Uterus (tissue), 3 donors: ENCODE measurements at regions not wholly inside any gene's neighbourhood (a gene's known extent, or its start where the extent isn't known, plus 50 kb on each side); places are given as distances from the start of the nearest gene placed in this dataset.

ENCODE experiments used
- DNase-seq, 2 donors: peaks; one replicate each; pipeline ENCODE4 v3.0.0-alpha.2; 2019 to 2020
- H3K27ac ChIP-seq, 2 donors: fragments of 200-600 bp; sonication (generic); 1 replicate in 1 of 2; 2 replicates in 1 of 2; pipeline ENCODE4 v1.5.1; 2016 to 2018
- H3K27me3 ChIP-seq, 2 donors: fragments of 200-600 bp; sonication (generic); one replicate each; pipeline ENCODE4 v1.5.1; 2018 to 2019; ENCODE audit warnings: control low read depth in 1 of 2
- H3K36me3 ChIP-seq, 2 donors: fragments of 200-600 bp; sonication (generic); one replicate each; pipeline ENCODE4 v1.5.1; 2019; ENCODE audit warnings: control low read depth in 1 of 2
- H3K4me1 ChIP-seq, 2 donors: fragments of 200-600 bp; sonication (generic); one replicate each; pipeline ENCODE4 v1.5.1; 2018 to 2019; ENCODE audit warnings: control low read depth in 1 of 2
- H3K4me3 ChIP-seq, 2 donors: fragments of 200-600 bp; sonication (generic); 1 replicate in 1 of 2; 2 replicates in 1 of 2; pipeline ENCODE4 v1.5.1; 2018 to 2019; ENCODE audit warnings: mild to moderate bottlenecking in 1 of 2
- H3K9me3 ChIP-seq, 2 donors: fragments of 200-600 bp; sonication (generic); one replicate each; pipeline ENCODE4 v1.5.1; 2019; ENCODE audit warnings: control low read depth in 1 of 2
- CTCF ChIP-seq, 4 experiments: fragments of 200-600 bp in 2 of 4; fragments of 450-650 bp in 2 of 4; sonication (generic) in 2 of 4; IDR thresholded peaks; one replicate each; pipeline ENCODE4 v1.5.1; 2016 to 2019; ENCODE audit warnings: antibody characterized with exemption in 4 of 4, mild to moderate bottlenecking in 2 of 4, moderate library complexity in 1 of 4
- POLR2A ChIP-seq, 2 donors: fragments of 450-650 bp; IDR thresholded peaks; one replicate each; pipeline ENCODE4 v1.6.1; 2016; ENCODE audit warnings: antibody characterized with exemption in 2 of 2, mild to moderate bottlenecking in 1 of 2, moderate library complexity in 1 of 2
- intact Hi-C: fragments of 100-400 bp; cut with DNase I; formaldehyde crosslinking; loops from one replicate; pipeline ENCODE4 v1.15.1; 2023; ENCODE audit warnings: low total_unique reads
- donor health status: DM: yes; HTN: yes; CAD: no.

- Histone ChIP-seq H3K4me1 (no peaks in the 10 kb centered on the region), H3K9me3 (no peaks in the 10 kb centered on the region), H3K36me3 (no peaks in the 10 kb centered on the region), H3K27me3 (no peaks in the 10 kb centered on the region), H3K27ac (no peak overlapping the region), H3K4me3 (no peak overlapping the region)
- intact Hi-C loops: no loop called here
- TF ChIP-seq CTCF (IDR thresholded peaks at IDR 0.05) (no peak), POLR2A (IDR thresholded peaks at IDR 0.05) (no peak)
- DNase-seq: no peak
Measured at GRCh38 chr4:14315129-14315528, 687.2 kb upstream of the CPEB2 start.

- Histone ChIP-seq H3K36me3 (no peaks in the 10 kb centered on the region), H3K4me3 (no peak overlapping the region), H3K4me1 (no peaks in the 10 kb centered on the region), H3K27me3 (no peaks in the 10 kb centered on the region), H3K27ac (no peak overlapping the region), H3K9me3 (no peaks in the 10 kb centered on the region)
- intact Hi-C loops: no loop called here
- TF ChIP-seq POLR2A (IDR thresholded peaks at IDR 0.05) (no peak), CTCF (IDR thresholded peaks at IDR 0.05) (no peak)
- no peak for DNase-seq
Measured at GRCh38 chr4:14317351-14317750, 684.9 kb upstream of the CPEB2 start.

- no peak for DNase-seq
- Histone ChIP-seq H3K9me3 (no peaks in the 10 kb centered on the region), H3K27ac (no peak overlapping the region), H3K4me1 (no peaks in the 10 kb centered on the region), H3K4me3 (no peak overlapping the region), H3K36me3 (no peaks in the 10 kb centered on the region), H3K27me3 (no peaks in the 10 kb centered on the region)
- intact Hi-C loops: no loop called here
- TF ChIP-seq CTCF (IDR thresholded peaks at IDR 0.05) (no peak), POLR2A (IDR thresholded peaks at IDR 0.05) (no peak)
Measured at GRCh38 chr4:14318671-14319070, 683.6 kb upstream of the CPEB2 start.

GRCh38 chr4:14321723-14322122 is 680.6 kb upstream of the CPEB2 start:
- H3K27me3 ChIP-seq: no peaks in the 10 kb centered on the region
- no peak overlapping the region for H3K27ac ChIP-seq
- no peaks in the 10 kb centered on the region for H3K9me3 ChIP-seq
- TF ChIP-seq CTCF (IDR thresholded peaks at IDR 0.05) (no peak), POLR2A (IDR thresholded peaks at IDR 0.05) (no peak)
- H3K36me3 ChIP-seq: no peaks in the 10 kb centered on the region
- no peaks in the 10 kb centered on the region for H3K4me1 ChIP-seq
- H3K4me3 ChIP-seq: no peak overlapping the region
- intact Hi-C loops: no loop called here
- DNase-seq: no peak

GRCh38 chr4:14323191-14323590 is 679.1 kb upstream of the CPEB2 start:
- intact Hi-C loops: no loop called here
- Histone ChIP-seq H3K27ac (no peak overlapping the region), H3K36me3 (no peaks in the 10 kb centered on the region), H3K4me1 (no peaks in the 10 kb centered on the region), H3K9me3 (no peaks in the 10 kb centered on the region), H3K27me3 (no peaks in the 10 kb centered on the region), H3K4me3 (no peak overlapping the region)
- DNase-seq: no peak
- TF ChIP-seq CTCF (IDR thresholded peaks at IDR 0.05) (no peak), POLR2A (IDR thresholded peaks at IDR 0.05) (no peak)
